Stomach (tissue), 4 donors: ENCODE measurements at regions not wholly inside any gene's neighbourhood (a gene's known extent, or its start where the extent isn't known, plus 50 kb on each side); places are given as distances from the start of the nearest gene placed in this dataset.

ENCODE experiments used
- CTCF ChIP-seq, 7 experiments: fragments of 450-650 bp in 4 of 7; fragments of 200-600 bp in 3 of 7; sonication (generic) in 3 of 7; IDR thresholded peaks; one replicate each; pipeline ENCODE4 v1.5.1; 2016 to 2019; ENCODE audit warnings: antibody characterized with exemption in 7 of 7, control low read depth in 2 of 7, mild to moderate bottlenecking in 1 of 7
- EP300 ChIP-seq: sonication (generic); formaldehyde crosslinking; IDR thresholded peaks from one replicate; pipeline ENCODE4 v1.6.1; 2017; ENCODE audit warnings: antibody characterized with exemption
- POLR2A ChIP-seq, 4 donors: fragments of 450-650 bp; IDR thresholded peaks; one replicate each; pipeline ENCODE4 v1.6.1; 2016; ENCODE audit warnings: antibody characterized with exemption in 4 of 4, control low read depth in 2 of 4, mild to moderate bottlenecking in 1 of 4, moderate library complexity in 1 of 4
- POLR2AphosphoS5 ChIP-seq, 3 donors: sonication (generic); formaldehyde crosslinking; IDR thresholded peaks; one replicate each; pipeline ENCODE4 v1.6.1; 2016; ENCODE audit warnings: antibody characterized with exemption in 3 of 3

GRCh38 chr2:133975676-133976428, 278.0 kb upstream of the MGAT5 start:
- no peak for TF ChIP-seq CTCF (IDR thresholded peaks at IDR 0.05)
- no peak for TF ChIP-seq POLR2A (IDR thresholded peaks at IDR 0.05)
- TF ChIP-seq EP300 = no peak
- no peak for TF ChIP-seq POLR2AphosphoS5 (IDR thresholded peaks at IDR 0.05)
